HG03432 (cell line): ENCODE measurements at regions not wholly inside any gene's neighbourhood (a gene's known extent, or its start where the extent isn't known, plus 50 kb on each side); places are given as distances from the start of the nearest gene placed in this dataset.

Source experiments
- ATAC-seq: cut with Tn5 transposase; IDR thresholded peaks from one replicate; pipeline ENCODE4 v1.9.1; 2021; ENCODE audit warnings: mild to moderate bottlenecking, moderate library complexity; ENCODE audit not compliant: unreplicated experiment

GRCh38 chr2:236688563-236689392 is 119.2 kb downstream of the ACKR3 start:
- no peak for ATAC-seq

GRCh38 chr2:236689393-236689700 is 119.7 kb downstream of the ACKR3 start:
- ATAC-seq = no peak

GRCh38 chr2:236689981-236690380 is 120.4 kb downstream of the ACKR3 start:
- no peak for ATAC-seq

- no peak for ATAC-seq
Measured at GRCh38 chr2:236690726-236691125, 121.1 kb downstream of the ACKR3 start.

DNA sequence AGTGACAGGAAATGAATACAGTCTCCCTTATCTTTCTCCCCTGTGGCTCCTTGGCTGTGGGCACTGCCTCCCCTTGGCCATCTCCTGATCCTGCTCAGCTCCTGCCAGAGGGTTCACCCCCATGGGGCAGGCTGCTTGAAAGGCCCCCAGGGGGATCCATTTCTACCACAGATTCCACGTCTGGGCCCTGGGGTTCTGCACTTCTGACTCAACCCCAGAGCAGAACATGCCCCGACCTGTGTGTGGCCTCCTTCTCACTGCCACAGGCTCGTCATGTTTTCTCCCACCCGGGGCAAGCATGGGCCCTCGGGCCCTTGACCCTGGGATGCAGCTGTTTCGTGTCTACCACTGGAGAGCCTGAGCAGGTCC is 122.2 kb downstream of the ACKR3 start:
- no peak for ATAC-seq

- no peak for ATAC-seq
Measured at GRCh38 chr2:236692937-236693336, 123.3 kb downstream of the ACKR3 start.

DNA sequence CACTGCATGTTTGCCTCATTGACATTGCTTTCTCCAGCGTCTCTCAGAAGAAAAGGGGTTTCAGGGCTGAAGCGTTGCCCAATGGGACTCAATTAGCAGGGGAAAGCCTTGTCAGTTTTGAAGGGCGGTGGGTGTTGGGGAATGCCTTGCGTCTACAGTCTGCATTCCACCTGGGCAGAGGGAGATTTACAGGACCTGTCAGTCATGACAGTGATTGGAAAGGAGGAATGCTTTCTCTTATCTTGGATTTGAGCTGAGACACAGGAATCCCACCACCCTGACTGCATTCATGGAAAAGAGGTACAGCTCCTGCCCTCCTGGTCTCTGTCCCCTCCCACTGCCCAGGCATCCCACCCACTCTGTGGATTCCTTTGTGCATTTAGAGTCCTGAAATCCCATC is 123.9 kb downstream of the ACKR3 start:
- no peak for ATAC-seq

- no peak for ATAC-seq
Measured at GRCh38 chr2:236694146-236694888, 124.7 kb downstream of the ACKR3 start.

GRCh38 chr2:236696834-236697233 is 127.2 kb downstream of the ACKR3 start:
- ATAC-seq = no peak

DNA sequence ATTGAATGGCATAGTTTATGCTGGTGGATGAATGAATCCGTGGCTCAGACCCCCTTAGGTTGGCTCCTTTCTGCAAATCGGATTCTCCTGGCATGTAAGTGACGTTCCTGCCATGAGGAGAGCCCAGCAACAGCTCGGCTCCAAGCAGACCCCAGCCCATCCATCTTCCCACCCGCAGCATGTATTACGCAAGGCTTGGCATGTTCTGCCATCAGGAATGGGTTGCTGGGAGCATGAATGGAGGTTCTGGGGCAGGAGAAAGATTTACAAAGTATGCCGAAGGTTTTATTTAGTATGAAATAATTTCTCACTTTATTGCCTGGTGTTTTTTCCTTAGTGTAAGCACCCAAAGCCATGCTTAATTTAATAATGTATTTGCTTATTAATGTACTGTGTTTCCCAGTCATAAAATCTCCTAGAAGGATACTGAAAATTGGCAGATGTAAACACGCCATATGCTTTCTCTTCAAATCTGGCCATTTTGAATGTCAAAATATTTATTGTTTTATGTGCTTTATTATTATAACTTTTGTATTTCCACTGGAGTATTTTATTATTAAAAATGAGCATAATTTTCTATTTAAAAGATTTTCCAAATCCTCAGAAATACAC is 128.5 kb downstream of the ACKR3 start:
- no peak for ATAC-seq

DNA sequence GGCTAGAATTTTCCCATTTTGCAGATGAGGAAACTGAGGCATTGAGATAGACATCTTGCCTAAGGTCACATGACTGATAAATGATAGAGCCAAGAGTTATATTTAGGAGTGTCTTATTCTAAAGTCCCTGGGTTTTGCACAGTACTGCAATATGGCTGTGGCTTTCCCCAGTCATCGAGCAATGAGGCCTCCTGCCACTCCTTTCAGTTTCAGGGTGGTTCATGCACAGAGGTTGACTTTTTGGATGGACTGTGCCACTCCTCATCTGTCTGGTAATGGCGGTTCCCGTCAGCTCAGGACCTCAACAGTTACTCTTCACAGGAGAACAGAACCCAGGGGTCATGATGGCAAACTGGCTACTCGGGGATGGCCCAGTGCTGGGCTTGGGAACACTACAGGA is 131.1 kb downstream of the ACKR3 start:
- ATAC-seq = no peak

- ATAC-seq = no peak
Measured at GRCh38 chr2:236702657-236703372, 133.2 kb downstream of the ACKR3 start.

DNA sequence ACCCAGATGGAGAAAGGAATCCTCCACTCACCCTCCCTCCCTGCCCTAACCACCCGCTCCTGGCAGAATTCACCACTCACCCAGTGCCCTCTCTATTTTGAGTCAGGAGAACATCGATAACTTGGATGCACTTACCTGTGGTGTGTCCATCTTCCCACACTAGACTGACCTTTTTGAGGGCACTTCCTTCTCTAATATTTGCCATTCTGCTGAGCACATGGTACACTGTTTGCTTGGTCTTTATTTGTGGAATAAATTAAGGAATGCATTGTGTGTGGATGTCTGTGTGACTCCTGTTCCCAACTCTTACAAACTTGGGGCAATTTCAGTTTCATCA is 133.7 kb downstream of the ACKR3 start:
- ATAC-seq = no peak

DNA sequence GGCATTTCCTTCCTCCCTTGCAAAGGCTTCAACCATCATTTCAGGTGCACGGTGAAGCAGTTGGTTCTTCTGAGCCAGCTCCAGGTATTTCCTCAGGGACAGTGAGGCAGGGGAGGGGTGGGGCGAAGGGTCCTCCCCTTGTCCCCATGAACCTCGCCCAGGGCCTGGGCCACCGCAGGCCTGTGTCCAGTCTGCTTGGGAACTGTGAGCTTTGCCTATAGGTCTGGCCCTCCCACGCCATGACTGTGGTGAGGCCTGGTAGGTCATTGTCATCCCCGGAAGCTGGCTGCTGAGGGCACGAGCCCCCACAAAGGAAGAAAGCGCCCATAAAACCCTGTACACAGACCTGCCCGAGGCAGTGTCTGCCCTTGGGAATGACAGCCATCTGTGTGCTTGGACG is 134.3 kb downstream of the ACKR3 start:
- no peak for ATAC-seq

DNA sequence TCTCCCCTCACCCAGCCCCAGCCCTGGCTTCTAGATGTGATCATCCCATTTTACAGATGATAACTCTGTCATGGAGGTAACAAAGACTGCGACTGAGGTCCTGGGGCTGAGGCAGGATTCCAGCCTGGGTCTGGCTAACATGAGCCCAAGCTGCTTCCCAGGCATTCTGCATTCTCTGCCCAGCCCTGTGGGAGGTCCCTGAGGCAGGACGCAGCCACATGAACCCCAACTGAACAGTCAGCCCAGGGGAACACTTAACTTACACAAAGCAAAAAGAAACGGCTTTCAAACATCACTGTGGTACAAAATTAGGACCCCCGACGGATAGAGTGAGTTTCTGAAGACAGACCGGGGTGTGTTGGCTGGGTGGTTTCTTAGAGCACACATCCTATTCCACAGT is 135.3 kb downstream of the ACKR3 start:
- no peak for ATAC-seq

DNA sequence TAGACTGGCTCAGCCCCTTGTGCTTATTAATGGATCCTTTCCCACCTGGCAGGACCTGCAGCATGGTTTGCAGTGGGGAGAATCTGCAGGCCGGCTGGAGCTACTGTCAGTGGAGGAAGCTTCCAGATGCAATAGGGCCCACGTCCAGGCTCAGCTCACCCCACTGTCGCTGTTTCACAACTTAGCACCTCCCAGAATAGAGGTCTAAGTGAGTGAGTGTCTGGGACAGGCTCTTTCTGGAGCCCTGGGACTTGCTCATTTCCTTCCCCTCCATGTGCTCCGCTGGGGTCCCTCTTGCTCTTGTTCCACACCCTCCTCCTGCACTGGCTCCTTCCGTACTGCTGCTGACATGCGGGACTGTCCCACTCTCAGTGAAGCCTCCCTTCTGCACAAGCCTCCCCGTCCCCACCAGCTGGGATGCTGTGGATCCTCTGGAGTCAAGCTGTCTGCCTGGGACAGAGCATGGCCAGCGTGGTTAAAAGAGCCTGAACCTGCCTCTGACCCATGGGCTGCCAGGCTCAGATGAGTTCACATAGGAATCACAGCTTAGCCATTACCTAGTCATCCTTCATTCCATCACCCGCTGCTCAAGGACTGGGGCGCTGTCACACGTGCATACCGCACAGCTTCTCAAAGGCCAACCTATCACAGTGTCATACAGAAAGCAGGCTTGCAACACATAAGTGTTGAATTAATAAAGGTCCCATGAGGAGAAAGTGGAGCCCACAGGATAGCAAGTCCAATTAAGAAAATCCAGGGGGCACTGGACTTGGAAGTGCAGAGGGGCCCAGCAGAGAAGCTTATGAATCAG is 135.9 kb downstream of the ACKR3 start:
- no peak for ATAC-seq

- ATAC-seq = no peak
Measured at GRCh38 chr2:236706288-236706687, 136.7 kb downstream of the ACKR3 start.

DNA sequence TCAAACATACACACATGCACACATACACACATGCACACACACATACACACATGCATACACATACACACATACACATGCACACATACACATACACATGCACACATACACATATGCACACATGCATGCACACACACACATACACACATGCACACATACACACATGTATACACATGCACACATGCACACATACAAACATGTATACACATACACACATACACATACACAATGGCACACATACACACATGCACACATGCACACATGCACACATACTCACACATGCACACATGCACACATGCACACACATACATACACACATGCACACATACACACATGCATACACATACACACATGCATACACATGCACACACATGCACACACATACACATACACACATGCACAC is 137.2 kb downstream of the ACKR3 start:
- ATAC-seq = no peak

DNA sequence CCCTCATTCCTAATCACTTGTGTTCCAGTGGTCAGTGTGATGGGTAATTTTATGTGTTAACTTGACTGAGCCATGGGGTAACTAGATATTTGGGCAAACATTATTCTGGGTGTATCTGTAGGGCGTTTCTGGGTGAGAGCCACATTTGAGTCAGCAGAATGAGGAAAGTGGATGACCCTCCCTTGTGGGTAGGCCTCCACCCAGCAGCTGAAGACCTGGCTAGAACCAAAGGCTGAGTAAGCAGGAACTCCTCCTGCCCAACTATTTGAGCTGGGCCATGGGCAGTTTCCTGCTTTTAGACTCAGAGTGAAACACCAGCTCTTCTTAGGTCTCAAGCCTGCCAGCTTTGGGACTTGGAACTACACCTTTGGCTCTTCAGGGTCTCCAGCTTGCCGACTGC is 141.8 kb downstream of the ACKR3 start:
- no peak for ATAC-seq

GRCh38 chr2:236712304-236712703 is 142.7 kb downstream of the ACKR3 start:
- ATAC-seq = no peak
